Sciatic nerve (tissue), 2 donors: ENCODE measurements at regions not wholly inside any gene's neighbourhood (a gene's known extent, or its start where the extent isn't known, plus 50 kb on each side); places are given as distances from the start of the nearest gene placed in this dataset.

ENCODE experiments used
- ATAC-seq: fragments of 200-7000 bp; cut with Tn5 transposase; one replicate; pipeline ENCODE4 v1.9.1; 2020; ENCODE audit warnings: mild to moderate bottlenecking, moderate library complexity
- DNase-seq: peaks from one replicate; pipeline ENCODE4 v3.0.0-alpha.2; 2020; ENCODE audit warnings: low spot score
- intact Hi-C: fragments of 100-400 bp; cut with DNase I; formaldehyde crosslinking; loops from one replicate; pipeline ENCODE4 v1.14.2; 2022
- donor health status: DM: no; HTN: no; CAD: no.
- donor health status: DM: no; HTN: no; CAD: no.

DNA sequence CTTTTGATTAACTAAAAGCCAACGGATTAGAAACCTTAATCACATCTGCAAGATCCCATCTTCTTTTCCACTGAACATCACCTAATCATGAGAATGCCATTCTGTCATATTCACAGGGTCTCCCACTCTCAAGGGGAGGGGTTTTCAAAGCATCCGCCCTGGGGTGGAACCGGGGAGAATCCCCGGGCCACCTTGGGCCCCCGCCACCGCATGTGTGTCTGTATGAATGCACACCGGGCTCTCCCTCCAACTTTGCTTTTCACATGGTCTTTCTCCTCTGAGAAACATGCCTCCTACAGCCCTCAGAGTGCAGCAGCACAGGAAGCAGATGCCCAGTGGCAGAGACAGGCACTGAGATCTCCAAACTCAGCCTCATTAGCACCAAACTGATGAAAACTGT is 233.2 kb upstream of the PPP2R2D start:
- no peak for DNase-seq
- ATAC-seq: no peak
- intact Hi-C loops: no loop called here

DNA sequence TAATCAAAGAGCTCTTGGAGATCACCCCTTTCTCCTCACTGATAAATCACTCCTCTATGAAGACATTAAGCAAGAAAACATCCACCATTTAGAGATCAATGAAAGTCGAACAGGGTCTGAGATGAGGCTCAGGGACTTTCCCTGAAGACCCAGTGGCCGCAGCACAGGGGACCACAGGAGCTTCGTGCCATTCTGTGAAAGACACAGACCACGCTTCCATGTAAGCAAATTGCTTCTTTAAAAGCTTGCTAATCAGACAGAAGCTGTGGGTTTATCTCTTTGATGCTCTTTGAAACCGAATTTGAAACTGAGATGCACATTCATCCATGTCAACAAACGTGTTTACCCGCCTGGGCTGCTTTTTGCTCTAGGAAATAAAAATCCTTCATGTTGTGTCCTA is 231.9 kb upstream of the PPP2R2D start:
- DNase-seq: no peak
- no peak for ATAC-seq
- intact Hi-C loops: no loop called here

DNA sequence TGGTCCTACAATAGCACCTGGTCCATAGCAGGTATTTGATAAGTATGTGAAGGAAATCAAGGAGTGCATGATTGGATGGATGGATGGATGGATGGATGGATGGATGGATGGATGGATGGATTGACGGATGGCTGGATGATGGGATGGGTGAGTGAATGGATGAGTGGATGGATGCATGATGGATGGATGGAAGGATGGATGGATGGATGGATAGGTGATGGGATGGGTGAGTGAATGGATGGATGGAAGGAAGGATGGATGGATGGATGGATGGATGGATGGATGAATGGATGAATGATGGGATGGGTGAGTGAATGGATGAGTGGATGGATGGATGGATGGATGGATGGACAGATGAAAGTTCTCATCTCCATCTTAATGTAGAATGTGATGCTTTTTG is 231.0 kb upstream of the PPP2R2D start:
- DNase-seq (no peak), ATAC-seq (no peak)
- intact Hi-C loops: no loop called here

DNA sequence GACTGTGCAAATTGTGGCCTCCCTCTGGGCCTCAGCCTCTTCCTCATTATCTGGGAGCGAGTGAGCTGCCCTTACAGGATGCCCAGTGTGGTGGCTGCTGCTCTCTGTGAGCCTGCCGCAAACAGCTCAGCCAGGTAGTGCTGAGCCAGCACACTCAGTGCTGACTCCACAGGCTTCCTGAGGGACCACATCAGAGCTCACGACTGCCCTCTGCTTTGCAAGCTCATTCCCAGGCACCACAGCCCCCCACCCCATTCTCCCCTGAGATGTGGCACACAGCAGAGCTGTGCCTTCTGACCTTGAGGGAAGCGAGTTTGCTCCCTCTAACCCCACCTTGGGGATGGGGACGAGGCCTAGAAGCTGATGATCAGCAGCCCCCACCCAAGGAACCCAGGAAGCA is 230.5 kb upstream of the PPP2R2D start:
- intact Hi-C loops: no loop called here
- DNase-seq: no peak
- no peak for ATAC-seq

DNA sequence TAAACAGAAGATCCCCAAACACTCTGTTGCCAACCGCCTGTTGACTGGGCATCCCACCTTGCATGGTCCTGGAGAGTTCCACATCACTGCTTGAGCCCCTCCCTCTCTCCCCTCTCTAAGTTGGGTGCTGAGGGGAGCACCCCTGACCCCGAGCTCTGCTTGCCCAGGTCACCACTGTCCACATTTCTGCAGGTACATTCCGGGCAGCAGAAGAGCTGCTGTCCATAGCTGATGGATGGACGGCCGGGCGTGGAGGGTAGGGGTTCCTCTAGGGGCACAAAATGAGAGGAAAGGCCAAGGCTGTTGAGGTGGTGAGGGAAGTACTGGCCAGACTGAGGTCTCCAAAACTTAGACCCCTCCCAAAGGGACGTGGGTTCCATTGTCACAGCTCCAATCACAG is 227.4 kb upstream of the PPP2R2D start:
- ATAC-seq: no peak
- DNase-seq: no peak
- intact Hi-C loops: no loop called here

DNA sequence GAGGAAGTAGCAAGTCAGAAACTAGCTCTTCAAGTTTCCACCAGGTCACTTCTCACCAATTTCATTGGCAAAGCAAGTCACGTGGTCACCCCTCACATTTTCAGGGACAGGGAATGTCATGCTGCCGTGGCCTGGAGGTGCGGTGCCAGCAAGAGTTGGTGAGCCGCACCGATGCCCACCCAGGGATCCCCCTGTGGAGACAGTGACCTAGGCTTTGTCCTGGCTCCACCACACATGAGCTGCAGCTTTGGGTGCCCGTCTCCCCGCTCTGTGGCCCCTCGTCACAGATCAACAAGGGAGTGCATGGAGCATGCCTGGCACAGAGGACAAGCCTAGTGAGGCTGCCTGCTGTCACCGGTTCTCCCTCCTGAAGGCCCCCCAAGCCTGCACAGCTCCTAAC is 226.7 kb upstream of the PPP2R2D start:
- no peak for ATAC-seq
- DNase-seq: no peak
- intact Hi-C loops: no loop called here

DNA sequence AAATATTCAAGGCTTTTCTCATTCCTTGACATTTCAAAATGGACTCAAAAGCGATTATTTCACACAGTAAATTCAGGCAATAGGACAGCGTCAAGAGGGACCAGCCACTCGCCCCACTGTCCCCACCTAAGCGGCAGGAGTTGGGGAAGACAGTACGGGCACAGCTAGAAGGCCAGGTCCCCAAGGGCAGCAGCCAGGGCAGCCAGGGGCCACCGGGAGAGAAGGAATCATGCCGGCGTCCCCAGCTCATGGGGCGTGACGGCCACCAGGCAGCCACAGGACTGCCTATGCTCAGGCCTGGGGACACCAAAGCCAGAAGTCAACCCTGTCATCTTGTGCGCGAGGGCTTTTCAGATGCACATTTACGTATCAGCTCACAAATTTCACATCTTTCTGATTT is 225.7 kb upstream of the PPP2R2D start:
- intact Hi-C loops: no loop called here
- ATAC-seq: no peak
- no peak for DNase-seq

DNA sequence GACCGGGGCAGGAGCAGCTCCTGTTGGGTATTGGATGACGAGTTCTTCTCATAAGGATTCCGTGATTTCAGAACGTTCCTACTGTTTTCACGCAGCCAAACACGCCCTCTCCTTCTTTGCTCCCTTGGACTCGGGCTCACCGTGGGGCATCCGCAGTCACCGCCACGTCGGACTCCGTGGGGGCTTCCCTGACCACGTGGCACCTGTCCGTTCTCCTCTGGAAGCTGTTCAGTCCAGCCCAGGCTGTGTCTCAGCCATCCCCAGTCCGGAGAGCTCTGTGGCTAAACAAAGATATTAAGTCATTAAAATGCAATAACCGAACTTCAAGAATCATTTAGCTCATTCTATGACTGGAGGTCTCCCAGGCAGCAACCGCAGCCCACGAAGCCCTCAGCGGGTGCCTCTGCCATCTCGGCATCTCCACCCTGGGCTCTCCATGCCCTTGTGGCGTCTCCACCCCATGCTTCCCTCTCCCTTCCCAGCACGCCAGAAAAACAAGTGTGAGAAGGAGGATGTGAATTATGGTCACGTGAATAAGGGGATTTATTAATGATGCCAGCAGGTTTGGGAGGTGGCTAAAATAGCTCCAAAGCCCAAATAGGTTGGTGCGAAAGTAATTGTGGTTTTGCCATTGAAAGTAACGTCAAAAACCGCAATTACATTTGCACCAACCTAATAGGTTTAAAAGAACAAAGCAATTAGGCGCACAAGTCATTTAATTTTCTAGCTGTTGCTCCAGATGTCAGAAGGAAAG is 224.6 kb upstream of the PPP2R2D start:
- no peak for DNase-seq
- no peak for ATAC-seq
- intact Hi-C loops: no loop called here

DNA sequence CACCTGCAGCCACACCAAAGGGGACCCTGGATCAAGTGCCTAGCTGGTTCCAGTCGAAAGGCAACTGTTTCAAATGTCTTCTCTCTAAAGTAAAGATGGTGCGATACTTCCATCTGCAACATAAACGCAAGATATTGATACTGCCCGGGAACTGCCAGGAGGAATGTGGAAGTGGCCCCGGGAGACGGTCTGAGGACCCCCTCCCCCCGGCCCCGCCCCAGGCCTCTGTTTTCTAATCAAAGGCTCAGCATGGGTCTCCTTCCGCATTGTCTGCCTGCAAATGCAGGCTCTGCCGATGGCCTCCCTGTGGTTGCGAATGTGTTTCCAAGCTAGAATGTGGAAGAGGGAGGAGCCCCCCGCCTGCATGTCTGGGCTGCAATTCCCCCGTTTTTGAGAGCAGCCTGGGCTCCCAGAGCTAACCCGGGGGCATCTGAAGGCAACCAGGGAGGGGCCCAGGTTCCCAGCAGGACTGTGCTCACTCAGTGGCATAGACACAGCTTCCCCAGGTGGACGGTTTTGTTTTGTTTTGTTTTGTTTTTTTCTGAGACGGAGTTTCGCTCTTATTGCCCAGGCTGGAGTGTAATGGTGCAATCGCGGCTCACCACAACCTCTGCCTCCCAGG is 223.9 kb upstream of the PPP2R2D start:
- intact Hi-C loops: no loop called here
- DNase-seq (no peak), ATAC-seq (no peak)

DNA sequence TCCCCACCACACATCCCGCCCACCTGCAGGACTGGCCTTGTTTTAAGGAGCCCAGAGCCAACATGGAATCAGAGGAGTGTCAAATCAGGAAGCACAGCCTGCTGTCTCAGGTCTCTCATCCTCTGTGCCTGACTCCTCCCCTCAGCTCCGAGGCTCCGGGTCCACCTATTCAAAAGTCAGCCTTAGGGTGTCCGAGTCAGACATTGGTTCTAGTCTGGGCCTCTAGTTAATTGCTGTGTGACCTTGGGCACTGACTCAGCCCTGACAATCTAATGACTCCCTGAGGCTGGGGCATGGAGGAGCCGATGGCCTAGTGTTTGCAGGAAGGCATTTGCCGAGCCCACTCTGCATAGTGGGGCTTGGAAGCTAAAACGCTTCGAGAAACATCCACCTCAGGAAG is 223.1 kb upstream of the PPP2R2D start:
- intact Hi-C loops: no loop called here
- DNase-seq (no peak), ATAC-seq (no peak)

DNA sequence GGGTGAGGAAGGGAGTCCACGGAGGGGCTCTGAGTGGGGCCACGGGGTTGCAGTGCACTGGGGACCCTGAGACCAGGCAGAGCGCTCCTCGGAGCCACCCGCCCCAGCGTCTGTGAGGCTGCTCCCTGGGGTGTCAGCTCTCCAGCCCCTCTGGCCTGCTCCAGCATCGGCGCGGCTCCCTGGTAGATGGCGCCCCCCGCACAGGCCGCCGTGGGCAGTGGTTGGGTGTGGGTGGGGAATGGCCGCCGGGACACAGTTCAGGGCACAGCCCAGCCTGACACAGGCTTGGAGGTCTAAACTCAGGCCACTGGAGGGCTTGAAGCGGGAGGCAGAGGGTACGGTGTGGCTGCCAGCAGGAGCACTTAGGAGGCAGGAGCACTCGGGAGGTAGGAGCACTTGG is 222.6 kb upstream of the PPP2R2D start:
- ATAC-seq: no peak
- intact Hi-C loops: no loop called here

DNA sequence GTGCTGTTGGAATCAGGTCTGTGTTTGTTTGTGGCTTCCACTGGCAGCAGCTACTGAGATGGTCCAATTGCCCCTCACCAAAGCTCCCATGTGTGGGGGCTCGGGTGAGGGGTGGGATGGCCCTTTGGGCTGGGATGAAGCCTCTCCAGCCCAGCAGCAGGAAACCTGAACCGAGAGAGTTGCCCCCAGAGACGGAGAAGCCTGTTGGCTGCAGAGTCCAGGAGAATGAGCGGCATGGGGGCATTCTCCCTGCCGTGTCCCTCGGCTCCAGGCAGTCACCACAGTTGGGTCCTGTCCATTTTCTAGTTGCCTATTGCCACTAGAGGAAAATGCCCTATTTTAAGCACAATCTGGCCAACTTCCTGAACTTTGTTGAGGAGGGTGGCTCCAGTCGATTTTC is 222.2 kb upstream of the PPP2R2D start:
- DNase-seq: no peak
- no peak for ATAC-seq
- intact Hi-C loops: no loop called here

More for the DNA sequence above, 222.6 kb upstream of the PPP2R2D start:
- no peak for DNase-seq

DNA sequence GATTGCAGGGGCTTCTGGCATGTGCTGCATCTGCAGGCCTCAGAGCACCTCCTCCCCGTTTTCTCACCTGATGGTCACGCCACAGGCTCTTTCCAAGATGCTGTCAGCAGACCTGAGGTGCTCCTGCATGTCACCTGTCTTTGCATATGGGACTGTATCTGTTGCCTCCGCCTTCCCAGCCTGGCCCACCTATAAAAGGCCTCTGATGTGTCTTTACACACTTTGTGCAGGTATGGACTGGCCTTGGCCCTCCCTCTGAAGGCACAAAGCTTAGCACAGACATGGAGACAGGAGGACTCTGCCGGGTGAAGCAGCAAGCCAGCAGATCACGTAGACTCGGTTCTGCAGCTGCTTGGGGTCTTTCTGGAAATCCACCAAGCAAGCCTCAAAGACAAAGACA is 220.9 kb upstream of the PPP2R2D start:
- ATAC-seq (no peak), DNase-seq (no peak)
- intact Hi-C loops: no loop called here

DNA sequence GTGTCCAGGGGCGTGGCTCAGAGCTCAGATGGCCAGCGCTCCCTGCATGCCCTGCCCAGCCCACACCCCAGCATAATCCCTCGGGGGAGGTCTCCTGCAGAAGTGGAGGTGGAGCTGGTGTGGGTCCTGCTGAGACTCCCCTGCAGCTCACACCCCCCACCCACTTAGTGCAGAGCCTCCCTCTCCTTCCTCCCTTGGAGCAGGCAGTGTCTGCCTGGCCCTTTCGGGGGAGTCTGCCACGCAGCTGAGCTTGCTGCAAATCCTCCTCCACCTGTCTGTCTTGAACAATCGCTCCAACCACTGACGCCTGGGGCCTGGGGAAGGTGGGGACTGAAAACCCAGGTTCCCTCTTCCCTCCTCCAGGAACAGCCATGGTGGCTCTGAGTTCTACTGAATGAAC is 219.7 kb upstream of the PPP2R2D start:
- intact Hi-C loops: no loop called here
- no peak for DNase-seq
- no peak for ATAC-seq

DNA sequence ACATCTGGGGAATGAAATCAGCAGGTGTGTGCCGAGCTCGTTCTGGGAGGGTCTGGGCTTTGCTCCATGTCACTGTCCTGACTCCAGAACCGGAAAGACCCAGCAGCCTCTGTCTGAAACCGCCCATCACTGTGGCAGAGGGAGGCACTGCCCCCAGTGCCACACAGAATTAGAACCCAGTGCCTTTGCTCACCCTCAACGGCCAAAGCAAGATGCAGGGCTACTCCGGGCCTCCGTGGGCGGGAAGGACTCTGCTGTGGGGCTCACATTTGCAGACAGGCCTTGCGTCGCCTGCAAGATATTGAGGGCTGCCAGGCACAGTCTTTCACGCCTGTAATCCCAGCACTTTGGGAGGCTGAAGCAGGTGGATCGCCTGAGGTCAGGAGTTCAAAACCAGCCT is 219.2 kb upstream of the PPP2R2D start:
- ATAC-seq (no peak), DNase-seq (no peak)
- intact Hi-C loops: no loop called here

DNA sequence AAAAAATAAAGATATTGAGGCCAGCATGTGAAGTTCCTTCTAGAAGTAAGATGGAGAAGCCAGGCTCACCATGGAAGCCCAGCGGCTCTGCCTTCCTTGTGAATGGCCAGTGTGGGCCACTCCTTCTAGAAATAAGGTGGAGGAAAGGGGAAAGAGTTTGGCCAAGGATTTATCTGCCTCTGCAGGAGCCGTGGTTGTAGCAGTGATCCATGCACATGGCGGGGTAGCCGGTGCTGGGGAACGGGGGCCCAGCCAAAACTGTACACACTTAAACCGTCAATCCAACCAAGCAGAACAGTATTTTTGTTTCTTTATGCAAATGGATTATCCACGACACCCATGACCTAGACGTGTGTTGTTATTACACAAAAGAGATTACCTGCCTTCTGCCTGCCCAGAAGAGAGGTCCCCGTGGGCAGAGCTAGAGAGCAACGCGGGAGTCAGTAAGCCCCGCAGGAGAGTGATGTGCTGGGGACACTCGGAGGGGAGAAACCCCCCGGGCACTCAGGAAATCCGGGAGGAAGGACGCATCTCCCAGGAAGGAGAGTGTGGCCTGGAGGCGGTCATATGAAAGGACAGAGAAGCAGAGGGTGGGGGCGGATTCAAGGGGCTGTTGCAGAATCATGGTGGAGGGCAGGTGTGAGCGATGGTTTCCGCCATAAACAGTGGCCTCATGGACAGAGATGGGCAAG is 218.4 kb upstream of the PPP2R2D start:
- intact Hi-C loops: no loop called here
- ATAC-seq (no peak), DNase-seq (no peak)

DNA sequence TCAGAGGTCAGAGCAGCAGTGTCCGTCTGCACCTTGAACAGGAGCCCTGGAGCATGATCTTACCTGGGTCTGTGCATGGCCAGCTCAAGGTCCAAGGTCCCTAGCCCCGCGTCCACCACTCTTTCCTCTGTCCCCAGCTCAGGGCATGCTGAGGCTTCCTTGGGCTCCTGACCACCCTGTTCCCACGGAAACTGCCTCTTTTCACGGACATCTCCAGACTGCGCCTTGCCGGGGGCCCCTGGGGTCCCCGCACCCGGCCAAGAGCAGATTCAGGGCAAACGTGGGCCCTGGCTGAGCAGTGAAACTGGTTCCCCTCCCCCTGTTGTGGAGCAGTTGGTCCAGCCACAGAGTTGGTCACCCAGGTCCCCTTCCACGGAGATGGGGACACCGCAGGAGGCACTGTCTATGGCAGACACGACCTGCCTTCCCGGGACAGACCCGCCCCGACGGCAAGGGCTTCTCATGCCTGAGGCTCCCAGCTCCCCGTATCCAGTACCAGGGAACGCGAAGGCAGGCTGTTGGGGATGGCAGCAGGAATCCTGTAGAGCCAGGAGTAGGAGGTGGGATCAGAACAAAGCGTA is 217.4 kb upstream of the PPP2R2D start:
- intact Hi-C loops: no loop called here
- no peak for DNase-seq
- ATAC-seq: no peak

DNA sequence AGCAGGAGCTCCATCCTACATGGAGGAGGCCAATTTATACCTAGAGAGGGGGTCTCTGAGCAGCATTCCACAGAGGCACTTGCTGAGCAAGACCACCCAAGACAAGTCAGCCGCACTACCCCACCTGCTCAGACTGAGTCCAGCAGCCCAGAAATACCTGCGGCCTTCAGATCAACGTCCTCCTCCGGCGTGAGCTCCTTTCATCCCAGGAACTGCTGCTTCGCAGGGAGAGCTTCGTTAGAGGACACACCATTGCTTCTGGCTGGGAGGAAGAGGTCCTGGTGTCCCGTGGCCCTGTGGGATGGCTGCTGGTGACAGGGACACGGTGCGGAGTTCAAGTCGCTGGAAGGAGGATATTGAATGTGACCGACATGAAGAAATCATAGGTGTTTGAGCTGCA is 216.9 kb upstream of the PPP2R2D start:
- no peak for ATAC-seq
- intact Hi-C loops: no loop called here
- DNase-seq: no peak

DNA sequence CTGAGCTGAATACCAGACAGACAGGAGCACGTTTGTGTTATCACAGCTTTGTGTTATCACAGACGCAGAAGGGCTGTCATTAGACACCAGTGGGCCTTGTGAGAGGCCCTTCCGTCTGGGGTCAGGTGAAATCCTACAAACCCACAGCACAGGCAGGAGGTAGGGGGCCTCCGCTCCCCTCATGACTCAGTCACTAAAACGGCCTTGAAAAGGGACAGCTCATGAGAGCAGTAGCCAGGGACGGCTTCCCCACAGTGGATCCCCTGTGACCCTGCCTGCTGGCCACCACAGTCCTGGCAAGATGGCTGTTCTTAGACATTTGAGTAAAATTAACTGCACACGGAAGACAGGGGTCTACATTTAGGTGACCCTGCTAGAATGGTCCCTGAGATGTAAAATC is 215.8 kb upstream of the PPP2R2D start:
- ATAC-seq: no peak
- DNase-seq: no peak
- intact Hi-C loops: no loop called here

DNA sequence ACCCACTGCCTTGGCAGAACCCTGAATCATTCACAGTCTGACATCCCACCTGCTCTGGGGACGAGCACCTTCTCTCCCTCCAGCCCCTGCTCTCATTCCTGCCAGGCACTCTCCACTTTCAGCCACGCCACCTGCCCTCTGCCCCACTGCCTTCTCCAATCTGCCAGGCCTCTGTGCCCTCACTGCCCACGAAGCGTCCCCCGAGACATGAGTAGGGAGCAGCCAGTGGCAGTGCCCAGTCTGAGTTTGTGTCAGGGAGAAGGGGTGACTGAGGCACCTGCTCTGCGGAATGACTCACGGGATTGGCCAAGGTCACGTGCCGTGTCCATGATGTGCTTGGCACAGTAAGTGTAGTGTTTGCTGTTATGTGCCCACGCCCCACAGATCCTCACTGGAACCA is 215.2 kb upstream of the PPP2R2D start:
- intact Hi-C loops: no loop called here
- ATAC-seq (no peak), DNase-seq (no peak)
